Mesendoderm (in vitro differentiated cells): ENCODE measurements at regions not wholly inside any gene's neighbourhood (a gene's known extent, or its start where the extent isn't known, plus 50 kb on each side); places are given as distances from the start of the nearest gene placed in this dataset.

Source experiments
- DNase-seq: peaks from one replicate; pipeline ENCODE4 v3.0.0; 2013
- H2AK5ac ChIP-seq: 2 replicates; pipeline ENCODE4 v1.6.1; 2013; ENCODE audit warnings: low read length, inconsistent platforms
- H2BK120ac ChIP-seq: 2 replicates; pipeline ENCODE4 v1.6.1; 2013; ENCODE audit warnings: low read depth, mild to moderate bottlenecking, low read length, moderate library complexity, mixed read lengths
- H2BK15ac ChIP-seq: replicated peaks from 2 replicates; pipeline ENCODE4 v1.6.1; 2013; ENCODE audit warnings: low read depth, mild to moderate bottlenecking, moderate library complexity
- H2BK5ac ChIP-seq: 2 replicates; pipeline ENCODE4 v1.6.1; 2013; ENCODE audit warnings: low read length, inconsistent platforms
- H3K18ac ChIP-seq: 2 replicates; pipeline ENCODE4 v1.6.1; 2013; ENCODE audit warnings: mild to moderate bottlenecking, low read length, mixed read lengths
- H3K23ac ChIP-seq: one replicate; pipeline ENCODE4 v1.6.1; 2013; ENCODE audit warnings: low read length
- H3K27ac ChIP-seq: 2 replicates; pipeline ENCODE4 v1.5.1; 2013; ENCODE audit warnings: low read depth, mild to moderate bottlenecking, inconsistent platforms, low read length, moderate library complexity
- H3K27me3 ChIP-seq: 2 replicates; pipeline ENCODE4 v1.6.1; 2013; ENCODE audit warnings: low read length, control low read depth, mild to moderate bottlenecking, inconsistent platforms; ENCODE audit not compliant: insufficient read depth, poor library complexity
- H3K36me3 ChIP-seq: 2 replicates; pipeline ENCODE4 v1.6.1; 2013; ENCODE audit warnings: low read length, inconsistent platforms; ENCODE audit not compliant: control insufficient read depth, insufficient read depth
- H3K4ac ChIP-seq: one replicate; pipeline ENCODE4 v1.6.1; 2013; ENCODE audit warnings: low read depth, mild to moderate bottlenecking, low read length, moderate library complexity
- H3K4me1 ChIP-seq: 2 replicates; pipeline ENCODE4 v1.6.1; 2013; ENCODE audit warnings: low read depth, low read length, inconsistent platforms; ENCODE audit not compliant: control insufficient read depth
- H3K4me2 ChIP-seq: 2 replicates; pipeline ENCODE4 v1.6.1; 2013; ENCODE audit warnings: low read length
- H3K4me3 ChIP-seq: 2 replicates; pipeline ENCODE4 v1.5.1; 2013; ENCODE audit warnings: mild to moderate bottlenecking, low read length
- H3K56ac ChIP-seq: one replicate; pipeline ENCODE4 v1.6.1; 2013; ENCODE audit warnings: low read length
- H3K79me1 ChIP-seq: 2 replicates; pipeline ENCODE4 v1.6.1; 2013; ENCODE audit warnings: low read length, inconsistent platforms
- H3K79me2 ChIP-seq: 2 replicates; pipeline ENCODE4 v1.6.1; 2013; ENCODE audit warnings: mild to moderate bottlenecking, low read length; ENCODE audit not compliant: control insufficient read depth, insufficient read depth
- H3K9ac ChIP-seq: 2 replicates; pipeline ENCODE4 v1.6.1; 2013; ENCODE audit warnings: low read length, inconsistent platforms
- H4K5ac ChIP-seq: one replicate; pipeline ENCODE4 v1.6.1; 2013; ENCODE audit warnings: low read length
- H4K8ac ChIP-seq: one replicate; pipeline ENCODE4 v1.6.1; 2013; ENCODE audit warnings: low read depth, mild to moderate bottlenecking, control low read depth, low read length, moderate library complexity
- WGBS: extraction: QIAGEN DNeasy Blood & Tissue Kit; methylation state at CpG from one replicate; pipeline ENCODE4 v1.1.7; 2013; ENCODE audit warnings: low lambda C conversion rate, missing lambda C conversion rate; ENCODE audit not compliant: insufficient coverage; ENCODE audit errors: extremely low coverage; 5-methylcytosine and 5-hydroxymethylcytosine counted together

DNA sequence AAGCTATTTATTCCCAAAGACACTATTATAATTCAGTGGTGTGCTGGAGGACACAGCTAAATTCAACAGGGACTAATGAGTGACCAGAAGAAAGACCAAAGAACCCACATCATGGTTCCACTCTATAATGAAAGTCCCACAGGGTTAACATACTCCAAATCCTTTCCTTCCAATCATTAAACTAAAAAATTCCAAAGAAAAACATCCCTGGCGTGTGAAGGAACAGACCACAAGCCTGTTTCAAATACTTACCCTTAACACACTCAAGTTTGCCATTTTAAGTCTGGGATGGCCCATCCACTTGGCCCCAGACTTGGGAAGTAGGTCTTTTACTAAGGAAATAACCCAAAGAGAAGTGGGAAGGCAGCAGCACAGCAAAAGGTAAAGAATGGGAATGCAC lies 150.1 kb upstream of the CCDC150 start:
- Histone ChIP-seq H3K79me1 (no peaks in the 10 kb centered on the region), H3K27me3 (no peaks in the 10 kb centered on the region), H3K56ac (no peak overlapping the region), H4K8ac (no peak overlapping the region), H2BK15ac (no peak overlapping the region), H3K18ac (no peak overlapping the region), H3K79me2 (no peaks in the 10 kb centered on the region), H3K9ac (no peak overlapping the region), H2AK5ac (no peak overlapping the region), H3K4me1 (no peaks in the 10 kb centered on the region), H2BK5ac (no peak overlapping the region), H3K23ac (no peak overlapping the region), H3K36me3 (no peaks in the 10 kb centered on the region), H3K4me3 (no peak overlapping the region), H3K4me2 (no peak overlapping the region), H2BK120ac (no peak overlapping the region), H3K27ac (no peak overlapping the region), H4K5ac (no peak overlapping the region), H3K4ac (no peak overlapping the region)
- no CpG with 5 or more reads among the region's 1 CpG for WGBS
- no peak for DNase-seq

DNA sequence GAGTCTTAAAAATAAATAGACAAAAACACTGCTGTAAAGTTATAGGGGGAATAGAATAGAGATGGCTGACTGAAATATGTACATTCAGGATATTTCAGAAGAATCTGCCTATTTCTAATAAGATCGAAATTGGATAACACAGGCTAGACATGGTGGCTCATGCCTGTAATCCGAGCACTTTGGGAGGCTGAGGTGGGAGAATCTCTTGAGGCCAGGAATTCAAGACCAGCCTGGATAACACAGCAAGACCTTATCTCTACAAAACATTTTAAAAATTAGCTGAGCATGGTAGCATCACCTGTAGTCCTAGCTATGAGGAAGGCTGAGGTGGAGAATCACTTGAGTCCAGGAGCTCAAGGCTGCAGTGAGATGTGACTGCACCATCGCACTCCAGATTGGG lies 146.6 kb upstream of the CCDC150 start:
- no peaks in the 10 kb centered on the region for H3K79me2 ChIP-seq
- no peak overlapping the region for H4K5ac ChIP-seq
- no peak overlapping the region for H3K4me2 ChIP-seq
- no peak overlapping the region for H2BK15ac ChIP-seq
- H3K4ac ChIP-seq = no peak overlapping the region
- H2BK120ac ChIP-seq = no peak overlapping the region
- H3K56ac ChIP-seq = no peak overlapping the region
- WGBS = no CpG with 5 or more reads among the region's 3 CpGs
- H3K4me3 ChIP-seq = no peak overlapping the region
- no peaks in the 10 kb centered on the region for H3K27me3 ChIP-seq
- H3K36me3 ChIP-seq = no peaks in the 10 kb centered on the region
- H3K4me1 ChIP-seq = no peaks in the 10 kb centered on the region
- H2AK5ac ChIP-seq = no peak overlapping the region
- no peaks in the 10 kb centered on the region for H3K79me1 ChIP-seq
- H3K27ac ChIP-seq = no peak overlapping the region
- no peak overlapping the region for H3K9ac ChIP-seq
- no peak overlapping the region for H3K23ac ChIP-seq
- DNase-seq = no peak
- no peak overlapping the region for H3K18ac ChIP-seq
- H4K8ac ChIP-seq = no peak overlapping the region
- H2BK5ac ChIP-seq = no peak overlapping the region

DNA sequence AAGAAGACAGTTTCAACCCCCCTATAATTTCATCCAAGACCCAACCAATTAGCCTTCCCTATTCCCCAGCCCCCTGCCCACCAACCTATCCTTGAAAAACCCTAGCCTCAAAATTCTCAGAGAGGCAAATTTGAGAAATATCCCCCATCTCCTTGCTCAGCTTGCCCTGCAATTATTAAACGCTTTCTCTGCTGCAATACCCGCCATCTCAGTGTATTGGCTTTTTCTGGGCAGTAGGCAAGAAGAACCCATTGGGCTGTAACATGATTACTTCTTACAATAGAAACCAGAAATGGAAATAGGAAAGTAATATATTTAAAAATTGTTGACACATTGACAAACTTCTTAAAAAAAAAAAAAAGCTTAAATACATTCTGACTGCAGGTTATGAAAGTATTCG lies 140.6 kb upstream of the CCDC150 start:
- Histone ChIP-seq H2BK120ac (no peak overlapping the region), H4K5ac (no peak overlapping the region), H3K4me3 (no peak overlapping the region), H3K27me3 (no peaks in the 10 kb centered on the region), H2AK5ac (no peak overlapping the region), H3K56ac (no peak overlapping the region), H3K4me2 (no peak overlapping the region), H3K4me1 (no peaks in the 10 kb centered on the region), H3K9ac (no peak overlapping the region), H3K4ac (no peak overlapping the region), H3K18ac (no peak overlapping the region), H4K8ac (no peak overlapping the region), H3K79me2 (no peaks in the 10 kb centered on the region), H3K23ac (no peak overlapping the region), H2BK5ac (no peak overlapping the region), H3K36me3 (no peaks in the 10 kb centered on the region), H2BK15ac (no peak overlapping the region), H3K79me1 (no peaks in the 10 kb centered on the region), H3K27ac (no peak overlapping the region)
- no CpG with 5 or more reads among the region's 3 CpGs for WGBS
- no peak for DNase-seq

DNA sequence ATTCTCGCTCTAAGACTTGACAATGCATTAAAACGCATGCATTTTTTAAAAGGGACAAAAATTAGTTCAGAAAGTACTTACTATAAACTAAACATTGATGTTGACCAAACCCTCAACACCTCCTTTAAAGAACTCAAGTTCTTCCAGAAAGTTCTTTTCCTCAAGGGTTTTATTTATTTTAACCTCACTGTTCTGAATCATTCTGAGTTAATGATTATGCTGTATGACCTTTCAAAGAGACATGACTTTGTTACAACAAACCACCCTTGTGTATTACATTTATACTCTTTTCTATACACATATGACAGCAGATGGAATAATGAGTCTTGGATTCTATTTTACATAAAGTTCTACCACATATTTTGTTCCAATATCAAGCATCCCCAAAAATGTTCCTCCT lies 139.8 kb upstream of the CCDC150 start:
- no peak overlapping the region for H4K8ac ChIP-seq
- no peak overlapping the region for H3K9ac ChIP-seq
- H3K18ac ChIP-seq = no peak overlapping the region
- H2BK15ac ChIP-seq = no peak overlapping the region
- no peaks in the 10 kb centered on the region for H3K4me1 ChIP-seq
- no peak overlapping the region for H2BK5ac ChIP-seq
- no peak overlapping the region for H3K4ac ChIP-seq
- DNase-seq = no peak
- no peaks in the 10 kb centered on the region for H3K79me2 ChIP-seq
- no peak overlapping the region for H3K4me3 ChIP-seq
- H3K23ac ChIP-seq = no peak overlapping the region
- no peak overlapping the region for H3K27ac ChIP-seq
- H4K5ac ChIP-seq = no peak overlapping the region
- H3K56ac ChIP-seq = no peak overlapping the region
- H2AK5ac ChIP-seq = no peak overlapping the region
- H3K36me3 ChIP-seq = no peaks in the 10 kb centered on the region
- WGBS = no CpG with 5 or more reads among the region's 2 CpGs
- H2BK120ac ChIP-seq = no peak overlapping the region
- H3K27me3 ChIP-seq = no peaks in the 10 kb centered on the region
- no peaks in the 10 kb centered on the region for H3K79me1 ChIP-seq
- no peak overlapping the region for H3K4me2 ChIP-seq

DNA sequence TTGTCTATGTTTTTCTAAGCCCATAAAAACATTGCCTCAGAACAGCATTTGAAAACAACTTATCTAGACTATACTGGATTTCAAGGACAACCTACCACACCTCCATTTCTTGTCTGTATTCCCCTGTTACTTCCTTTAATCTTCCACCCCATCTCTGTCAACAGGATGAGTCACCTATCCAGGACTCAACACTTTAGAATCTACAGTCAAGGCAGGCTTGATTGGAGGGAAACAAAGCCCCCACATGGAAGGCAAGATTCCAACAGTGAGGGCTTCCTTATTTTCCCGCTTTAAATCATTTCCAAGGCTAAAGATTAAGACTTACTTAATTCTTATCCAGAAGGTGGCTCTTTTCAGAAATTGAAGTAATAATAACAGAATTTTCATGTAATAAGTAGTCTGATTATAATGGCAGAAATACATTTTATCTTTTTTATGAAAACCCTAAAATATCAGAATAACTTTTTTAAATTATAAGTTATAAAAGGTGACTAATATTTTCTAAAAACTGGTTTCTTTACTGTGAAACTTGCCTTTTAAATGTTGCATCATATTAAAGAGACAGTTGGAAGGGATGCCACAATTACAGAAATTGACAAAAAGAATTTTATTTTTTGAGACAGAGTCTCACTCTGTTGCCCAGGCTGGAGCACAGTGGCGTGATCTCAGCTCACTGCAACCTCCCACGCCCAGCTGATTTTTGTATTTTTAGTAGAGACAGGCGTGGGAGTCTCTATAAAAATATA lies 138.7 kb upstream of the CCDC150 start:
- H3K79me2 ChIP-seq = no peaks in the 10 kb centered on the region
- H3K23ac ChIP-seq = no peak overlapping the region
- H3K36me3 ChIP-seq = no peaks in the 10 kb centered on the region
- H3K18ac ChIP-seq = no peak overlapping the region
- DNase-seq = peak; percentile 87
- no peaks in the 10 kb centered on the region for H3K27me3 ChIP-seq
- no peaks in the 10 kb centered on the region for H3K79me1 ChIP-seq
- H3K4ac ChIP-seq = no peak overlapping the region
- H3K27ac ChIP-seq = no peak overlapping the region
- H2AK5ac ChIP-seq = no peak overlapping the region
- no peak overlapping the region for H3K56ac ChIP-seq
- no peak overlapping the region for H4K5ac ChIP-seq
- H2BK15ac ChIP-seq = no peak overlapping the region
- no peak overlapping the region for H2BK120ac ChIP-seq
- H3K4me3 ChIP-seq = no peak overlapping the region
- WGBS = no CpG with 5 or more reads among the region's 4 CpGs
- no peak overlapping the region for H2BK5ac ChIP-seq
- no peak overlapping the region for H3K9ac ChIP-seq
- no peaks in the 10 kb centered on the region for H3K4me1 ChIP-seq
- H4K8ac ChIP-seq = no peak overlapping the region
- H3K4me2 ChIP-seq = no peak overlapping the region

DNA sequence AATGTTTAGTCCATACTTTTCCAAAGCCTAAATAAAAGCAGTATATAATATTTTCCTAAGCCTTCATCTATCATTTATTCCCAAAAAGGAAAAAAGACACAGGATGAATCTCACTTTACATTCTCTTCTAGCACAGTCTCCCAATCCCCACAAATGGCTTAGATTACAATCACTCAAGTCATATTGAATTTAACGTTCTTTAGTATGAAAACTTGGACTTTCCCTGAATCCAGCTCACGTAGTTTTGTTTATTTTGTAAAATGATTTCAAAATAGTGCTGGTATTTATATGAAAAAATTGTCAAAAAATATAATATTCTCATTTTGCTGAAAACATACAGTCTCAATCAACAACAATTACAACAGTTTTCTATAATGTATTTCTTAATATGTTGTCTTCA lies 137.7 kb upstream of the CCDC150 start:
- no peak overlapping the region for H3K4ac ChIP-seq
- no peak for DNase-seq
- H4K8ac ChIP-seq = no peak overlapping the region
- no peak overlapping the region for H3K4me2 ChIP-seq
- no peaks in the 10 kb centered on the region for H3K79me2 ChIP-seq
- no peak overlapping the region for H3K56ac ChIP-seq
- H2BK5ac ChIP-seq = no peak overlapping the region
- no peak overlapping the region for H2BK15ac ChIP-seq
- no peaks in the 10 kb centered on the region for H3K79me1 ChIP-seq
- H2BK120ac ChIP-seq = no peak overlapping the region
- H3K27ac ChIP-seq = no peak overlapping the region
- H3K4me1 ChIP-seq = no peaks in the 10 kb centered on the region
- no peak overlapping the region for H2AK5ac ChIP-seq
- no peaks in the 10 kb centered on the region for H3K36me3 ChIP-seq
- no peak overlapping the region for H3K23ac ChIP-seq
- H3K9ac ChIP-seq = no peak overlapping the region
- no peak overlapping the region for H3K4me3 ChIP-seq
- no peak overlapping the region for H4K5ac ChIP-seq
- WGBS = no CpG with 5 or more reads among the region's 2 CpGs
- H3K18ac ChIP-seq = no peak overlapping the region
- no peaks in the 10 kb centered on the region for H3K27me3 ChIP-seq
